ACC112 (cell line): ENCODE measurements at regions not wholly inside any gene's neighbourhood (a gene's known extent, or its start where the extent isn't known, plus 50 kb on each side); places are given as distances from the start of the nearest gene placed in this dataset.

ENCODE experiments used
- H2AFZ ChIP-seq: fragments of 200-600 bp; sonication (generic); one replicate; pipeline ENCODE4 v1.6.0; 2017; ENCODE audit warnings: antibody characterized with exemption, low read length; ENCODE audit not compliant: unreplicated experiment
- H3K27ac ChIP-seq: fragments of 200-600 bp; sonication (generic); 2 replicates; pipeline ENCODE4 v1.5.1; 2014; ENCODE audit warnings: low read depth, mild to moderate bottlenecking, antibody characterized with exemption, low read length, moderate library complexity
- H3K27me3 ChIP-seq: fragments of 200-600 bp; sonication (generic); 2 replicates; pipeline ENCODE4 v1.6.1; 2014; ENCODE audit warnings: mild to moderate bottlenecking, antibody characterized with exemption, low read length, moderate library complexity, mixed read lengths; ENCODE audit not compliant: insufficient read depth
- H3K36me3 ChIP-seq: fragments of 200-600 bp; sonication (generic); 2 replicates; pipeline ENCODE4 v1.6.1; 2016; ENCODE audit warnings: mild to moderate bottlenecking, antibody characterized with exemption, low read length, moderate library complexity, mixed read lengths; ENCODE audit not compliant: insufficient read depth
- H3K4me1 ChIP-seq: fragments of 200-600 bp; sonication (generic); one replicate; pipeline ENCODE4 v1.6.1; 2016; ENCODE audit warnings: low read length, mixed read lengths; ENCODE audit not compliant: insufficient read depth, unreplicated experiment, control insufficient read depth
- H3K4me3 ChIP-seq: fragments of 200-600 bp; sonication (generic); 2 replicates; pipeline ENCODE4 v1.5.1; 2014; ENCODE audit warnings: mild to moderate bottlenecking, low read depth, low read length
- H3K79me2 ChIP-seq: fragments of 200-600 bp; sonication (generic); one replicate; pipeline ENCODE4 v1.6.0; 2016; ENCODE audit warnings: low read length; ENCODE audit not compliant: control insufficient read depth, unreplicated experiment, insufficient read depth

DNA sequence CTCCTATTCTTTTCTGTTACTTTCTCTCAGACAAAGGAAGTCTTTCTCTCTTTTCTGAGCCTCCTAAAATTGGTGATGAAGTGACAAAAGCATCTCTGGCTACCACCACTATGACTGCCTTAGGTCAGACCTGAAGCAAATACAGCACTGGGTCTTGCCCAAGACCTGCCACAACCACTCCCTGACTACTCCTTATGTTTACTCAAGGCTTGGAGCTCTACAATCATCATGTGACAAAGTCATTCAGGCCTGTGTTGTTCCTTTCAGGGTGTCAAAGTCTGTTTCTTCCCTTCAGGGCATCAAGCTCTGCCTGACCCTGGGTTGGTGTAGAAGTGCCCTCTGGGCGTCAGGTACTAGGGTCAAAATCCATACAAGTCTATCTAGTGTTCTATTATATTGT, 419.2 kb upstream of the CT83 start:
- H3K27ac ChIP-seq = no peak overlapping the region
- H3K79me2 ChIP-seq = no peaks in the 10 kb centered on the region
- H3K4me1 ChIP-seq = no peaks in the 10 kb centered on the region
- H3K27me3 ChIP-seq = no peaks in the 10 kb centered on the region
- H2AFZ ChIP-seq = no peak overlapping the region
- H3K36me3 ChIP-seq = no peaks in the 10 kb centered on the region
- no peak overlapping the region for H3K4me3 ChIP-seq

DNA sequence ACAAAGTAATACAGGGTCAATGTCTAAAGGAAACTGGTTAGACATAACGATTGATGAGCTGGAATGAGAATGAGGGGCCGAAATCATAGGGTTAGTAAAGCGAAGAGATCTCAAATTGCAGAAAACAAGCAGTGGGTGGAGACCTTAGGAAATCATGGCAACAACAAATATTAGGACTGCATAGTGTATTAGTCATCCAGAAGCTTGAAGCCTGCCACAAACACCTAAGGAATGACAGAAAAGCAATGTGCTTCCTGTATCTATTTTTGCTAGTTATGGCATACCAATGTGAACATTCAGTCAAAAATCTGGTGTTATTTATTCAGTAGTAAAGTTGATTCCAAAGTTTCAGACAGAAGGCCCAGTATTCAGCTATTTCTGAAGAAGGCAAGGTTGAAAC, 410.9 kb upstream of the CT83 start:
- Histone ChIP-seq H3K27me3 (no peaks in the 10 kb centered on the region), H3K27ac (peak overlapping the region; percentile 83), H3K4me3 (no peak overlapping the region; the same call in 1 of the 2 replicates), H2AFZ (peak overlapping the region; percentile 6), H3K36me3 (no peaks in the 10 kb centered on the region), H3K79me2 (no peaks in the 10 kb centered on the region), H3K4me1 (no peaks in the 10 kb centered on the region)

DNA sequence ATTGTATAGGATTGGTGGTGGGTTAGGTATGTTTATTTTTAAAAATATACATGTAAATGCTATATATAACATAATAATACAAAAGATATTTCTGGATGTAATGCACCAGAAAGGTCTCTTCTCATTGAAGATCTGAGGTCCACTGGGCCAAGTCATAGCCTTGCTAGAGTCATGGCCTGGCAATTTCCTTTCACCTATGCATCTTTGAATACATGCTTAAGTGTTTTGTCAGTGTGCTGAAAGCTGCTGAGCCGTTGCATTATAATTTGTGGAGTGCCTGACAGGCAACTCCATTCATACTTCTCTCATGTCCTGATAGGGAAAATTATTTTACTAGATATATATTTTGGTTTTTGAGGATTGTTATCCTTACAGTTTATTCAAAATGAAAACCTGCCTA, 410.2 kb upstream of the CT83 start:
- Histone ChIP-seq H2AFZ (no peak overlapping the region), H3K4me3 (no peak overlapping the region), H3K27me3 (no peaks in the 10 kb centered on the region), H3K36me3 (no peaks in the 10 kb centered on the region), H3K4me1 (no peaks in the 10 kb centered on the region), H3K79me2 (no peaks in the 10 kb centered on the region), H3K27ac (peak overlapping the region; percentile 83)

DNA sequence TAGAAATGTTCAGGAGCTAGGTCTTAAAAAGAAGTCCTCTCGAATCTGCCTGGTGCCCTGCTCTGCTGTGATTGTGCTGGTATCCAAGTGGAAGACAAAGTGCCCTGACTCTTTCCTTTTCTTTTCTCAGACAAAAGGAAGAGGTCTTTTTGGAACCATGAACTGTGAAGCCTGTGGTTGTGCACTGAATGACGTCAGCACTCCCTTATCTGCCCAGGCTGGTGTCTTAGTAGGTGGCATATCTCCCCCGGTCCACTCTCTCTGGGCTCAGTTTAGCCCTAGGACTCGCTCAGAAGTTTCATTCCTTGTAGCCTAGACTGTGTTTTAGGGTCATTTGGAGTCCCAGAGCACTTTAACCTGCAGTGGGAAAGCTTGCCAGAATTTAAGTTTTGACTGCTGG, 400.3 kb upstream of the CT83 start:
- H3K27ac ChIP-seq = no peak overlapping the region
- H3K4me3 ChIP-seq = no peak overlapping the region
- no peaks in the 10 kb centered on the region for H3K36me3 ChIP-seq
- H3K4me1 ChIP-seq = no peaks in the 10 kb centered on the region
- H3K27me3 ChIP-seq = no peaks in the 10 kb centered on the region
- no peaks in the 10 kb centered on the region for H3K79me2 ChIP-seq
- H2AFZ ChIP-seq = no peak overlapping the region

DNA sequence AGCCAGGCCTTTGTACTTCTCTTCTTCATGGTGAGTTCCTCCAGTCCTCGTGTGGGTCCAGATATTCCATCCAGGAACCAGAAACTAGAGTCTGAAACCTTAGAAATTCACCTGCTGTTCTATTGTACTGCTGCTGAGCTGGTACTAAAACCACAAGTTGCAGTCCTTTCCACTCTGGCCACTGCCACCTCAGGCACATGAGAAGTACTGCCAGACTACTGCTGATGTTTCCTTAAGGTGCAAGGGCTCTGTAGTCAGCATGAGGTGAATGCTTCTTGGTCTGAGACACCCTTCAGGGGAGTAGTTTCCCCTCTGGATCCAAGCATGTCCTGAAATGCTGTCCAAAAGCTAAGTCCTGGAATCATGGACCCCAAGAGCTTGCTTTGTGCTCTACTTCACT, 399.6 kb upstream of the CT83 start:
- no peak overlapping the region for H2AFZ ChIP-seq
- H3K27ac ChIP-seq = no peak overlapping the region
- H3K4me3 ChIP-seq = no peak overlapping the region
- no peaks in the 10 kb centered on the region for H3K79me2 ChIP-seq
- no peaks in the 10 kb centered on the region for H3K4me1 ChIP-seq
- no peaks in the 10 kb centered on the region for H3K27me3 ChIP-seq
- no peaks in the 10 kb centered on the region for H3K36me3 ChIP-seq

DNA sequence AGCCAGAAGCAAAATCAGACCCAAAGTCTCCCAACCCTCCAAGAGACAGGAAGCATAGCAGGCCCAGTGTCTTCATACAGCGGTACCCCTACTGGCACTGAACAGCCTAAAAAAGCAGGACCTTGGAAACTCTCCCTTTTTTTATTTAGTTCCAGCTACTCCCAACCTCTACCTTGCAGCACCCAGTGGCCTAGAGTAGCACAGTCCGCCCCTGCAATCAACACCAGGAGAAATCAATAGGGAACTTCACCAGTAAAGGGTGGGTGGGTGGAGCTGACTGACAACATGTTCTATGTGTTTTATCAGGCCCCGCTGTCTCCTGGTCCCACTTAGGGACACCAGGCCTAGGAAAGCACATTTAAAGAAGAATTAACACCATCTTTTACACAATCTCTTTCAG, 378.5 kb upstream of the CT83 start:
- Histone ChIP-seq H2AFZ (no peak overlapping the region), H3K27me3 (no peaks in the 10 kb centered on the region), H3K4me3 (no peak overlapping the region), H3K27ac (no peak overlapping the region), H3K79me2 (no peaks in the 10 kb centered on the region), H3K36me3 (no peaks in the 10 kb centered on the region), H3K4me1 (no peaks in the 10 kb centered on the region)

DNA sequence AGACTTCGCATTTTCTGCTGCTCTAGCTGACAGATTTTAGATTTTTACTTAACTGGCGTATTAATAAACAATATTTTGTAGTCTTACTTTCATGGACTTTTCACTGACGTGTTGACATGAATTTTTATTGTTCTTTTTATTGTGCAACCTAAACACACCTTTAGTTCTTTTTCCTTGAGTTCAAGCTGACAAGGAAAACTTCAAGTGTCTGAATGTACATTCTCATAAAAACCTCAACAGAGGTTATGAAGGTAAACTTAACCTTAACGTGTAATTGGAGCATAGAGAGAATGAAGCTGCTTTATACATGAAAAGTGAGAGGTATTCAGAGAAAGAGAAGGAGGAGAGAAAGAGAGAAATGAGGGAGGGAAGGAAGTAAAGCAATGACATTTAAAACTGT, 364.3 kb upstream of the CT83 start:
- no peak overlapping the region for H3K27ac ChIP-seq
- no peak overlapping the region for H3K4me3 ChIP-seq
- no peaks in the 10 kb centered on the region for H3K27me3 ChIP-seq
- H2AFZ ChIP-seq = no peak overlapping the region
- no peaks in the 10 kb centered on the region for H3K4me1 ChIP-seq
- no peaks in the 10 kb centered on the region for H3K36me3 ChIP-seq
- no peaks in the 10 kb centered on the region for H3K79me2 ChIP-seq

DNA sequence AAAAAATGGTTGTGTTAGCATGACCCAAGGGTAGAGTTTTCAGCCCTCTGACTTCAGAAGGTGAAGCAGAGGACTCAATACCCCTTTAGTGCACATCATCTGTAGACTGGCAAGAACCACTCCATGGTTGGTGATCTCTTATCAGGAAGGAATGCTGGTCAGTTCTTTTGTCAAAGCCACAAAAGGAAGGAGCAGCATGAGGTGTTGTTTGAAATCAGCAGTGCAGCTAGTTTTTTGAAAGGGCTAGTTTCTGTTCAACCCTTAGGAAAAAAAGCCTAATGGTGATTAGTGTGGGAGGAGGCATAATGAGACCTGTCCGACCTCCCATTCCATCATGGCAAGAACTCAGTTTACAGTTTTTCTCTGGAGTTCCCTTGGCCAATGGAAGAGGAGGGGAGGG, 362.0 kb upstream of the CT83 start:
- Histone ChIP-seq H3K4me1 (no peaks in the 10 kb centered on the region), H3K27me3 (no peaks in the 10 kb centered on the region), H3K36me3 (no peaks in the 10 kb centered on the region), H3K79me2 (no peaks in the 10 kb centered on the region), H3K27ac (no peak overlapping the region), H3K4me3 (no peak overlapping the region), H2AFZ (no peak overlapping the region)

DNA sequence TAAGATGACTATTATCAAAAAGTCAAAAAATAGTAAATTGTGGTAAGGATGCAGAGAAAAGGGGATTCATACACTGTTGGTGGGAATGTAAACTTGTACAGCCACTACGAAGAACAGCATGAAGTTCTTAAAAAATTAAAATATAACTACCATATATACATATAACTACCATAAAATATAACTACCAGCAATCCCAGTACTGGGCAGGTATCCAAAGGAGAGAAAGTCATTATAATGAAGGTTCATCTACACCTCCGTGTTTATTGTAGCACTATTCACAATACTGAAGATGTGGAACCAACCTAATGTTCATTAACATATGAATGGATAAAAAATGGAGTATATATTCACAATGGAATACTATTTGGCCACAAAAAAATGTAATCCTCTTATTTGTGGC, 360.9 kb upstream of the CT83 start:
- Histone ChIP-seq H3K4me3 (no peak overlapping the region), H2AFZ (no peak overlapping the region), H3K27me3 (no peaks in the 10 kb centered on the region), H3K27ac (no peak overlapping the region), H3K4me1 (no peaks in the 10 kb centered on the region), H3K36me3 (no peaks in the 10 kb centered on the region), H3K79me2 (no peaks in the 10 kb centered on the region)

DNA sequence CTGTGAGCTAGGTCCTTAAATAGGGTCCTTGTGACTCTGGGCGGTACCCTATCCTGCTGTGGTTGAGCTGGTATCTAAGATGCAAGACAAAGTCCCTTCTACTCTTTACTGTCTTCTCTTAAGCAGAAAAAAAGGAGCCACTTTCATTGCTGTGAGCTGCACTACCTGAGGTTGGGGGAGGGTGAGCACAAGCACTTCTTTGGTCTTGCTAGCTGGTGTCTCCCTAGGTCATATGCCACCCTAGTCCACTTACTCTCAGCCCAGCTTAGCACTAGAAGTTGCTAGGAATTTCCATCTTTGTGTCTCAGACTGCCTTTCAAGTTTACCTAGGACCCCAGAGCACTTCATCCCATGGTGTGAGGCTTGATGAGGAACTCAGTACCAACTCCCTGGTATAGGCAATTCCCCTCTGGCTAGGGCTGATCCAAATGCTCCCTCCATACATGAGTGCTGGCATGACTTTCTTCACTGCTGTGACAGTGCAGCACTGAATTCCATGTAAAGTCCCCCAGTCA, 343.6 kb upstream of the CT83 start:
- Histone ChIP-seq H3K79me2 (no peaks in the 10 kb centered on the region), H3K4me3 (no peak overlapping the region), H3K27ac (no peak overlapping the region), H3K4me1 (no peaks in the 10 kb centered on the region), H2AFZ (no peak overlapping the region), H3K36me3 (no peaks in the 10 kb centered on the region), H3K27me3 (no peaks in the 10 kb centered on the region)

DNA sequence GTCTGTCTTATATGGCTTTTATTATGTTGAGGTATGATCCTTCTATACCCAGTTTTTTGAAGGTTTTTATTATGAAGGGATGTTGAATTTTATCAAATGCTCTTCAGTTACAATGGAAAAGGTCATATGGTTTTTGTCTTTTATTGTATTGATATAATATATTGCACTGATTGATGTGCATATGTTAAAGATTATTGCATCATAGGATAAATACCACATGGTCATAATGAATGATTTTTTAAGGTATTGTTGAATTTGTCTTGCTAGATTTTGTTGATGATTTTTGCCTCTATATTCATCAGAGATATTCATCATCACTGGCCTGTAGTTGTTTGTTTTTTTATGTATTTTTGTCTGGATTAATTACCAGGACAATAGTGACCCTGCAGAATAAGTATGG, 339.2 kb upstream of the CT83 start:
- no peaks in the 10 kb centered on the region for H3K27me3 ChIP-seq
- no peaks in the 10 kb centered on the region for H3K79me2 ChIP-seq
- H3K27ac ChIP-seq = no peak overlapping the region
- H2AFZ ChIP-seq = no peak overlapping the region
- H3K4me1 ChIP-seq = no peaks in the 10 kb centered on the region
- no peak overlapping the region for H3K4me3 ChIP-seq
- no peaks in the 10 kb centered on the region for H3K36me3 ChIP-seq
